SK-N-SH treated with all-trans-retinoic acid at 6 μM for 48 hours (cell line): ENCODE measurements at regions not wholly inside any gene's neighbourhood (a gene's known extent, or its start where the extent isn't known, plus 50 kb on each side); places are given as distances from the start of the nearest gene placed in this dataset.

ENCODE experiments used
- ATAC-seq: fragments of 200-7000 bp; cut with Tn5 transposase; 3 replicates; pipeline ENCODE4 v1.9.1; 2020; ENCODE audit warnings: mild to moderate bottlenecking, moderate library complexity
- ARNTL ChIP-seq: fragments of 450-650 bp; formaldehyde crosslinking; IDR thresholded peaks from 2 replicates; pipeline ENCODE4 v1.5.0; 2020; ENCODE audit warnings: low read depth, mild to moderate bottlenecking, moderate library complexity, borderline replicate concordance
- BACH2 ChIP-seq: fragments of 250-450 bp; sonication (Bioruptor Pico); IDR thresholded peaks from 2 replicates; pipeline ENCODE4 v1.9.0; 2021; ENCODE audit warnings: mild to moderate bottlenecking, borderline replicate concordance
- CSDC2 ChIP-seq: fragments of 250-450 bp; sonication (Bioruptor Pico); IDR thresholded peaks from 2 replicates; pipeline ENCODE4 v1.5.0; 2020; ENCODE audit warnings: mild to moderate bottlenecking, moderate library complexity
- ESRRG ChIP-seq: fragments of 250-450 bp; sonication (Bioruptor Pico); IDR thresholded peaks from 2 replicates; pipeline ENCODE4 v1.6.1; 2021; ENCODE audit warnings: mild to moderate bottlenecking
- GLIS3 ChIP-seq: fragments of 250-450 bp; sonication (Bioruptor Pico); IDR thresholded peaks from 2 replicates; pipeline ENCODE4 v1.5.0; 2020; ENCODE audit warnings: mild to moderate bottlenecking, moderate library complexity
- ISL1 ChIP-seq: fragments of 250-450 bp; sonication (Bioruptor Pico); IDR thresholded peaks from 2 replicates; pipeline ENCODE4 v2.1.2; 2022; ENCODE audit warnings: mild to moderate bottlenecking, moderate library complexity
- PPARA ChIP-seq: fragments of 250-450 bp; sonication (Bioruptor Pico); IDR thresholded peaks from 2 replicates; pipeline ENCODE4 v1.5.0; 2020; ENCODE audit warnings: mild to moderate bottlenecking, borderline replicate concordance
- SNAI2 ChIP-seq: fragments of 250-450 bp; sonication (Bioruptor Pico); IDR thresholded peaks from 2 replicates; pipeline ENCODE4 v1.5.0; 2020; ENCODE audit warnings: mild to moderate bottlenecking, moderate library complexity
- TCF4 ChIP-seq: fragments of 250-450 bp; sonication (Bioruptor Pico); IDR thresholded peaks from 2 replicates; pipeline ENCODE4 v1.8.0; 2021; ENCODE audit warnings: mild to moderate bottlenecking, moderate library complexity, borderline replicate concordance
- ZC3H10 ChIP-seq: fragments of 250-450 bp; sonication (Bioruptor Pico); IDR thresholded peaks from 2 replicates; pipeline ENCODE4 v1.5.1; 2021; ENCODE audit warnings: mild to moderate bottlenecking, moderate library complexity
- ZFP3 ChIP-seq: fragments of 250-450 bp; sonication (Bioruptor Pico); IDR thresholded peaks from 2 replicates; pipeline ENCODE4 v1.5.0; 2020; ENCODE audit warnings: mild to moderate bottlenecking, moderate library complexity
- ZFP30 ChIP-seq: fragments of 450-650 bp; formaldehyde crosslinking; IDR thresholded peaks from 2 replicates; pipeline ENCODE4 v1.5.0; 2022; ENCODE audit warnings: mild to moderate bottlenecking, moderate library complexity
- ZNF565 ChIP-seq: fragments of 450-650 bp; formaldehyde crosslinking; conservative IDR thresholded peaks from 2 replicates; pipeline ENCODE4 v1.5.0; 2020; ENCODE audit warnings: low read depth, mild to moderate bottlenecking, moderate library complexity
- ZNF70 ChIP-seq: fragments of 450-650 bp; formaldehyde crosslinking; IDR thresholded peaks from 2 replicates; pipeline ENCODE4 v1.5.0; 2020; ENCODE audit warnings: mild to moderate bottlenecking, moderate library complexity
- TF ChIP-seq, protein P1 (sequence below): fragments of 250-450 bp; sonication (Bioruptor Pico); IDR thresholded peaks from 2 replicates; pipeline ENCODE4 v1.5.0; 2020; ENCODE audit warnings: mild to moderate bottlenecking, moderate library complexity
- TF ChIP-seq, protein P2 (sequence below): fragments of 250-450 bp; sonication (Bioruptor Pico); IDR thresholded peaks from 2 replicates; pipeline ENCODE4 v1.8.0; 2021; ENCODE audit warnings: low read depth, mild to moderate bottlenecking, moderate library complexity, borderline replicate concordance
- TF ChIP-seq, protein P3 (sequence below): fragments of 250-450 bp; sonication (Bioruptor Pico); IDR thresholded peaks from 2 replicates; pipeline ENCODE4 v1.5.1; 2021; ENCODE audit warnings: mild to moderate bottlenecking, moderate library complexity
- TF ChIP-seq, protein P4 (sequence below): fragments of 250-450 bp; sonication (Bioruptor Pico); IDR thresholded peaks from 2 replicates; pipeline ENCODE4 v1.8.0; 2020; ENCODE audit warnings: mild to moderate bottlenecking, moderate library complexity, borderline replicate concordance

DNA sequence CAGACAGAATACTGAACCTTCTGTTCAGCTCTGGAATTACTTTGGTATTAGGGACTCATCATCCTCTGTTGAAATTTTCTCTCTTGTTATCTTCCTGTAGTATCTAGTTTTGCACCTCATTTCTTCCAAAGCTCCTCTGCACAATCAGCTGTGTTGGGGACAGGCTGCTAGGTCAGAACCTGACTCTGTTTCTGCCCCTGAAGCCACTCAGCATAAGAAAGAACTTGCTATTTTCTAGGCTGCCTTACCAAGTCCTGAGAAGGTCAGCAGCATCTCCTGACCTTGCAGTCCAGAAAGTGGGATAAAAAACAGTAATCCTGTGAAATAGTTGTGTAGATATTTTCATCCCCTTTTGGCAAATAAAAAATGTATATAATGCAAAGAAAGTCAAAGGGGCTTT is 862.6 kb downstream of the SORCS3 start:
- ATAC-seq: no peak
- no peak for TF ChIP-seq SNAI2 (CRISPR knock-in tag)

DNA sequence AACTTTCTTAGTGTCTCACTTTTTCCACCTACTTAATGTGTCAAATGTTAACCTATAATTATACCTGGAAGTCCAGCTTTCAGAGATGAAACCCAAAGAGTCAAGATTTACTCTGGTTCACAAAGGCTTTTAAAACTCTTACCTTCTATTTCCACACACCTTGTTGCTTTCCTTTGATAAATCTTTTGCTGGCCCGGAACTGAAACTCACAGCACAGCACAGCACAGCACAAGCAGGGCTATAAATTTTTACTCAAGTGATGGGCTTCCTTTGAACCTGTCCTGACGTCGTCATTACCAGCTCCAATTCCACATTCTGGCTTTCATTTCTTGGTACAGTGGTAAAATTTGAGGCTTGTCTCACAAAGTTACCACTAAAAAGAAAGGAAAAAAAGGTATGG is 861.0 kb downstream of the SORCS3 start:
- no peak for ATAC-seq
- TF ChIP-seq, protein P1, sequence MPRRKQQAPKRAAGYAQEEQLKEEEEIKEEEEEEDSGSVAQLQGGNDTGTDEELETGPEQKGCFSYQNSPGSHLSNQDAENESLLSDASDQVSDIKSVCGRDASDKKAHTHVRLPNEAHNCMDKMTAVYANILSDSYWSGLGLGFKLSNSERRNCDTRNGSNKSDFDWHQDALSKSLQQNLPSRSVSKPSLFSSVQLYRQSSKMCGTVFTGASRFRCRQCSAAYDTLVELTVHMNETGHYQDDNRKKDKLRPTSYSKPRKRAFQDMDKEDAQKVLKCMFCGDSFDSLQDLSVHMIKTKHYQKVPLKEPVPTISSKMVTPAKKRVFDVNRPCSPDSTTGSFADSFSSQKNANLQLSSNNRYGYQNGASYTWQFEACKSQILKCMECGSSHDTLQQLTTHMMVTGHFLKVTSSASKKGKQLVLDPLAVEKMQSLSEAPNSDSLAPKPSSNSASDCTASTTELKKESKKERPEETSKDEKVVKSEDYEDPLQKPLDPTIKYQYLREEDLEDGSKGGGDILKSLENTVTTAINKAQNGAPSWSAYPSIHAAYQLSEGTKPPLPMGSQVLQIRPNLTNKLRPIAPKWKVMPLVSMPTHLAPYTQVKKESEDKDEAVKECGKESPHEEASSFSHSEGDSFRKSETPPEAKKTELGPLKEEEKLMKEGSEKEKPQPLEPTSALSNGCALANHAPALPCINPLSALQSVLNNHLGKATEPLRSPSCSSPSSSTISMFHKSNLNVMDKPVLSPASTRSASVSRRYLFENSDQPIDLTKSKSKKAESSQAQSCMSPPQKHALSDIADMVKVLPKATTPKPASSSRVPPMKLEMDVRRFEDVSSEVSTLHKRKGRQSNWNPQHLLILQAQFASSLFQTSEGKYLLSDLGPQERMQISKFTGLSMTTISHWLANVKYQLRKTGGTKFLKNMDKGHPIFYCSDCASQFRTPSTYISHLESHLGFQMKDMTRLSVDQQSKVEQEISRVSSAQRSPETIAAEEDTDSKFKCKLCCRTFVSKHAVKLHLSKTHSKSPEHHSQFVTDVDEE (CRISPR knock-in tag): no peak
- TF ChIP-seq ZFP30 (CRISPR knock-in tag) (no peak), ESRRG (CRISPR knock-in tag) (no peak), ZFP3 (CRISPR knock-in tag) (no peak), ZC3H10 (CRISPR knock-in tag) (no peak), BACH2 (no peak), TCF4 (CRISPR knock-in tag) (no peak), GLIS3 (CRISPR knock-in tag) (no peak)
- TF ChIP-seq, protein P2, sequence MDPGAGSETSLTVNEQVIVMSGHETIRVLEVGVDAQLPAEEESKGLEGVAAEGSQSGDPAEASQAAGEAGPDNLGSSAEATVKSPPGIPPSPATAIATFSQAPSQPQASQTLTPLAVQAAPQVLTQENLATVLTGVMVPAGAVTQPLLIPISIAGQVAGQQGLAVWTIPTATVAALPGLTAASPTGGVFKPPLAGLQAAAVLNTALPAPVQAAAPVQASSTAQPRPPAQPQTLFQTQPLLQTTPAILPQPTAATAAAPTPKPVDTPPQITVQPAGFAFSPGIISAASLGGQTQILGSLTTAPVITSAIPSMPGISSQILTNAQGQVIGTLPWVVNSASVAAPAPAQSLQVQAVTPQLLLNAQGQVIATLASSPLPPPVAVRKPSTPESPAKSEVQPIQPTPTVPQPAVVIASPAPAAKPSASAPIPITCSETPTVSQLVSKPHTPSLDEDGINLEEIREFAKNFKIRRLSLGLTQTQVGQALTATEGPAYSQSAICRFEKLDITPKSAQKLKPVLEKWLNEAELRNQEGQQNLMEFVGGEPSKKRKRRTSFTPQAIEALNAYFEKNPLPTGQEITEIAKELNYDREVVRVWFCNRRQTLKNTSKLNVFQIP (CRISPR knock-in tag): no peak
- TF ChIP-seq, protein P3, sequence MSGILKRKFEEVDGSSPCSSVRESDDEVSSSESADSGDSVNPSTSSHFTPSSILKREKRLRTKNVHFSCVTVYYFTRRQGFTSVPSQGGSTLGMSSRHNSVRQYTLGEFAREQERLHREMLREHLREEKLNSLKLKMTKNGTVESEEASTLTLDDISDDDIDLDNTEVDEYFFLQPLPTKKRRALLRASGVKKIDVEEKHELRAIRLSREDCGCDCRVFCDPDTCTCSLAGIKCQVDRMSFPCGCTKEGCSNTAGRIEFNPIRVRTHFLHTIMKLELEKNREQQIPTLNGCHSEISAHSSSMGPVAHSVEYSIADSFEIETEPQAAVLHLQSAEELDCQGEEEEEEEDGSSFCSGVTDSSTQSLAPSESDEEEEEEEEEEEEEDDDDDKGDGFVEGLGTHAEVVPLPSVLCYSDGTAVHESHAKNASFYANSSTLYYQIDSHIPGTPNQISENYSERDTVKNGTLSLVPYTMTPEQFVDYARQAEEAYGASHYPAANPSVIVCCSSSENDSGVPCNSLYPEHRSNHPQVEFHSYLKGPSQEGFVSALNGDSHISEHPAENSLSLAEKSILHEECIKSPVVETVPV (CRISPR knock-in tag): no peak

DNA sequence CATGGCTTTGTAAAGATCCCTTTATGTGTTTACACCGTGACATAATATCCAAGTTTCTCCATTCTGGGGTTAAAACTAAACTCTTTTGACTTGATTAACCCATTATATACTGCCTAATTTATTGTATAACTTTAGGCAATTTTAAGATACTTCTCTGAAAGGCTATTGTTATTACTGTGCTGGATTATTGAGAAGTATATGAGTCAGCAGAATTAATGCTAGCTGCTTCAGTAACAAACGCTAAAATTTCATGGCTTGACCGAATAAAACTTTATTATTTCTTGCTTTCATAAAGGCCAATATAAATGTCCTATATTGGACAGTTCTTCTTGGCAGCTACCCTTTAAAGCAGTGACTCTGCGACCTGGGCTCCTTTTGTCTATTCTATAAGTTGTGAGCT is 853.9 kb downstream of the SORCS3 start:
- TF ChIP-seq, protein P2 (CRISPR knock-in tag): no peak
- no peak for TF ChIP-seq TCF4 (CRISPR knock-in tag)
- no peak for ATAC-seq

DNA sequence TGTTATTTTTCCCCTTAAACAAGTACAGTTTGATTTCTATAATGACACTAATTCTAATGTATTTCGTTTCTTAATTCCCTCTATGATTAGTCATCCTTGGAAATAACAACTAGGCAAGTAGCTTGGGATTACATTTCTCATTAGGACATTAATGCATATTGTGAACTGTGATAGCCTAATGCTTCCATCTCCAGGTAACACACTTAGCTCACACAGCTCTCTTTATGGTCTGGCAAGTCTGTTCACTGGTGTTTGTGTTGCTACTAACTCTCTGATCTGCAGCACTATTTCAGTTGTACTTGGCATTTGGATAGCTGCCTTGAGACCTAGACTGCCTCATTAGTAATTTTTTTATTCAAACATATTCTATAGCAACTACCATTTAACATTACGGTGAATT is 853.2 kb downstream of the SORCS3 start:
- no peak for TF ChIP-seq ZFP30 (CRISPR knock-in tag)
- no peak for TF ChIP-seq ARNTL
- no peak for ATAC-seq

DNA sequence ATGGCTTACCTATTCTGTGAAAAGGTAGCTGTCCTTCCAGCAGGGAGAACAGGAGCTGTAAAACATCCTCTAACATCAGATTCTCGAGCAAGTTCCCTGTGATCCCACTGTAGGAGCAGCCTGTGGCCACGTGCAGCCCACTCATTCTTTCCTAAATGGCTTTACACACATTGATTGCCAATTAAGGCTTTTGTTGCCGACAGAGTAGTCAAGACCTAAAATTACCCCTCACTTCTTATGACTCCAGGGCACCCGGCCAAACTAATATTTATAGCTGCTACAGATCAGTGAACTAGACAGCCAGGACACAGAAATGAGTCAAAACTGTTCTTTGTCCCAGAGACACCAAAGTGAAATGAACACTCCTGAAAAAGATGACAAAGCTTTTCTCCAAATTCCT is 832.1 kb downstream of the SORCS3 start:
- no peak for ATAC-seq
- TF ChIP-seq CSDC2 (CRISPR knock-in tag) (no peak), TCF4 (CRISPR knock-in tag) (no peak), GLIS3 (CRISPR knock-in tag) (no peak), ISL1 (CRISPR knock-in tag) (no peak), PPARA (no peak), ZNF70 (CRISPR knock-in tag) (no peak), ZFP3 (CRISPR knock-in tag) (no peak), ZNF565 (no peak), SNAI2 (CRISPR knock-in tag) (no peak)
- TF ChIP-seq, protein P2 (CRISPR knock-in tag): no peak
- TF ChIP-seq, protein P4, sequence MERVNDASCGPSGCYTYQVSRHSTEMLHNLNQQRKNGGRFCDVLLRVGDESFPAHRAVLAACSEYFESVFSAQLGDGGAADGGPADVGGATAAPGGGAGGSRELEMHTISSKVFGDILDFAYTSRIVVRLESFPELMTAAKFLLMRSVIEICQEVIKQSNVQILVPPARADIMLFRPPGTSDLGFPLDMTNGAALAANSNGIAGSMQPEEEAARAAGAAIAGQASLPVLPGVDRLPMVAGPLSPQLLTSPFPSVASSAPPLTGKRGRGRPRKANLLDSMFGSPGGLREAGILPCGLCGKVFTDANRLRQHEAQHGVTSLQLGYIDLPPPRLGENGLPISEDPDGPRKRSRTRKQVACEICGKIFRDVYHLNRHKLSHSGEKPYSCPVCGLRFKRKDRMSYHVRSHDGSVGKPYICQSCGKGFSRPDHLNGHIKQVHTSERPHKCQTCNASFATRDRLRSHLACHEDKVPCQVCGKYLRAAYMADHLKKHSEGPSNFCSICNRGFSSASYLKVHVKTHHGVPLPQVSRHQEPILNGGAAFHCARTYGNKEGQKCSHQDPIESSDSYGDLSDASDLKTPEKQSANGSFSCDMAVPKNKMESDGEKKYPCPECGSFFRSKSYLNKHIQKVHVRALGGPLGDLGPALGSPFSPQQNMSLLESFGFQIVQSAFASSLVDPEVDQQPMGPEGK (CRISPR knock-in tag): no peak
- TF ChIP-seq, protein P1 (CRISPR knock-in tag): no peak
